HG02943 (cell line): ENCODE measurements at regions not wholly inside any gene's neighbourhood (a gene's known extent, or its start where the extent isn't known, plus 50 kb on each side); places are given as distances from the start of the nearest gene placed in this dataset.

Experiments
- ATAC-seq: cut with Tn5 transposase; IDR thresholded peaks from one replicate; pipeline ENCODE4 v1.9.1; 2021; ENCODE audit warnings: mild to moderate bottlenecking, low read depth, moderate library complexity; ENCODE audit not compliant: unreplicated experiment

DNA sequence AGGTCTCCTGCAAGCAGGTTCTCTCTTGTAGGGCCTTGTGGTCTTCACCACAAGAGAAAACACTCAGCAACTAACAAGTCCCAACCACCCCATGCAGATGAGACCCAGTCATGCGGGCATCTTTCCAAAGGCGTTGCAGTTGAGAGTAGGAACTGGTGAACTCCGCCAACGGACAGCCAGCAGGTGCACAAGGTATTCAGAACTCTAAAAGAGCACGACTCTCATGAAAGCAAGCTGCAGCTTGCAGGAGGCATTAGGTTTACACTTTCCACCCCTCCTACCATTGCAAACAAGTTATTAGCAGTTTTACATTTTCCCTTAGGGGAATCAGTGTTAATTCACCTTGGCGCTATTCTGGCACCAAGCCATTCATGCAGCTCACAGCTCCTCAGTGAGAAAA lies 173.4 kb upstream of the KIT start:
- no peak for ATAC-seq

GRCh38 chr4:54487491-54487890 lies 170.3 kb upstream of the KIT start:
- ATAC-seq: no peak

GRCh38 chr4:54493862-54494261 lies 163.9 kb upstream of the KIT start:
- ATAC-seq: no peak

- no peak for ATAC-seq
These were observed 162.7 kb upstream of the KIT start for GRCh38 chr4:54495091-54495490.

- no peak for ATAC-seq
These were observed 162.1 kb upstream of the KIT start for GRCh38 chr4:54495641-54496040.

- no peak for ATAC-seq
These were observed 161.3 kb upstream of the KIT start for GRCh38 chr4:54496412-54496811.

- no peak for ATAC-seq
These were observed 159.8 kb upstream of the KIT start for GRCh38 chr4:54497947-54498346.

- no peak for ATAC-seq
These were observed 159.1 kb upstream of the KIT start for GRCh38 chr4:54498661-54499111.

DNA sequence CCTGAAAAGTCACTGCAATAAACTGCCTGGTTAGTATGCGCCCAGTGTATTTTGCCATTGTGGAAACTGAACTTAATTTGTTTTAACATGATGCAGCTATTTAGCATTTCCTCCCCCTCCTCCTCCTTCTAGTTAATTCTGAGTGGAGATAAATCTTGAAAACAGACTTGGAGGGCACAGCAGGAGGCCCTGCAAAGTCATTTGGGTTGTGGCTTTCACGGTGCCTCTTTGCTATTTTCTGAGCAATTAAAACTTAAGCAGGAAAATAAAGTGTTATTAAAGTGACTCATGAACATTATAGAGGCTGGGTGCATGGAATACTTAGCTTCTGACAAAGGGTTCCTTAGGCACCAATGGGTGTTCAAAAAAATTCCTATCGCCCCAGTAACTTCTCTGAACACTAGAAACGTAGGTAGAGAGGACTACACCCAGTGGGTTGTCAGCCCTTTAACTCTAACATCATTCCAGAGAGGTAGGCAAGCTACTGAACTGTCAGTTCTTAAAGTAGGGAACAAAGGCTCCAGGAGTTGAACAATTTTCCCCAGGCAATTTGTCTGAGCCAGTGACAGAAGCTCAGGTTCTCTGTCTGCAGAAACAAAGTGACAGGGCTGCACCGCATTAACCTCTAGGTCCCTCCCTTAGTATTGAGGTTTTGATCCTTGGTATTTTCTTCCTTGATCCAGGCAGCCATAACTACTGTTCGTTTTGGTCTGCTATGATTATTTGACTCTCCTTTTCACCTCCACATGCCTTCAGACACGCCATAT lies 158.3 kb upstream of the KIT start:
- no peak for ATAC-seq

DNA sequence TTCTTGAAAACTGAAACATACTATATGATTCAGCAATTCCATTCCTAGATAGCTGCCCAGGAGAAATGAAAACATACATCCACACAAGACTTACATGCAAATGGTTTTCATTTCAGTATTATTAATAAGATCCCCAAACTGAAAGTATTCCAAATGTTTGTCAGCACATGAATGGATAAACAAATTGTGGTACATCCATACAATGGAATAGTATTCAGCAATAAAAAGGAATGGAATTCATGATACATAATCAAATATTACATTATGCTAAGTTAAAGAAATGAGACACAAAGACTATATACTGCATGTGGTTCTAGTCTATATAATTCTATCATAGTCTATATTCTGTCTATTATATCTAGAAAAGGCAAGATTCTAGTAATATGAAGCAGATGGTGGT lies 152.4 kb upstream of the KIT start:
- ATAC-seq: no peak

DNA sequence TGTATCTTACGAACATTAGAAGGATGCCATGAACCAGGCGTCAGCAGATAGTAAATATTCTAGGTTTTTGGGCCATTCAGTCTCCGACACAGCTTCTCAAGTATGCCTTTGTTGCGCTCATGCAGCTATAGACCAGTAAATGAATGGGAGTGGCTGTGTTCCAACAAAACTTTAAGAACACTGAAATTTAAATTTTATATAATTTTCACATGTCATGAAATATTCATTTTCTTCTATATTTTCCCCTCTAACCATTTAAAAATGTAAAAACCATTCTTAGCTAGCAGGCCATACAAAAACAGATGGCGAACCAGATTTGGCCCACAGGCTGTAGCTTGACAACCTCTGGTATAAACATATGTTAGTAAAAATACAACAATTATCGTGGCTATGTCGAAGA lies 151.8 kb upstream of the KIT start:
- ATAC-seq: no peak

GRCh38 chr4:54509057-54509456 lies 148.7 kb upstream of the KIT start:
- no peak for ATAC-seq

- no peak for ATAC-seq
These were observed 144.6 kb upstream of the KIT start for GRCh38 chr4:54513204-54513603.

DNA sequence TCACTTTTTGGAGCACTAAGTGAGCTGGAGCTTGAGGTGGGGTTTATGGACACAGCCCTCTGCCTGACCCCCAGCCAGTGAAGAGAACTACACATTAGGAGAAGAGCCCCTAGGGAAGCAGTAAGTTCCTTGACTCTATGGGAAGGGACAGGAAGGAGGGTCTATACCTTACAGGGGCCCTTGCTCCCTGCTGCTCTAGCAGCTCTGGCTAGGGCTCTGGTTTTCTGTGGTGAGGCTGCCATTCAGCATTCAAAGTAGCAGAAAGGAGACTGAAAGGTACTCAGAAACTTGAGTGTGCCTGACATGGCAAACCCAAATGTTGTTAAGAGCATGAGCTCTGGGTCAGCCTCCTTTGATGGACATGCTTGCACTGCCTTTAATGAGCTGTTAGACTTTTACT lies 144.0 kb upstream of the KIT start:
- ATAC-seq: no peak

- no peak for ATAC-seq
These were observed 141.1 kb upstream of the KIT start for GRCh38 chr4:54516556-54517215.

DNA sequence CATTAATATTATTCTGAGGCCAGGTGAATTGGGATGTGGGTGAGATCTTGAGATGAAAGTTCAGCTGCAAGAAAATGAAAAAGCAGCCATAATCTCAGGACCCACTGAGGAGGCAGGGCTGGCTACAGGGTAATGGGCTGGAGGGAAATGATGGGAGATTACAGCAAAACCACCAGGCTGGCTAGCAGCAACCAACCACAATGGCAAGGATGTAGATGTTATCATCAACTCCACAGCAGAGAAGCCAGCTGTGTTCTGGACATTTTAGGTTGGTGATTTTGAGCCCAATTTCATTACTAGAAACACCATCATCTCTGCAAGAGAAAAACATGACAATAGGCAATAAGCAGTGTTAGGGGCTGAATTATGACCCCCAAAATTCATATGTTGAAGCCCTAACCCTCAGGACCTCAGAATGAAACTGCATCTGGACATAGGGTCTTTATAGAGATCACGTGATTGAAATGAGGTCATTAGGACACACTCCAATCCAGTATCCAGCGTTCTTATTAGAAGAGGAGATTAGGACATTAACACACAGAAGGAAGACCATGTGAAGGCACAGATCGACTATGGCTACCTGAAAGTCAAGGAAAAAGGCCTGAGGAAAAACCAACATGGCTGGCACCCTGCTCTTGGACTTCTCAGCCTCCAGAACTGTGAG lies 139.8 kb upstream of the KIT start:
- no peak for ATAC-seq

DNA sequence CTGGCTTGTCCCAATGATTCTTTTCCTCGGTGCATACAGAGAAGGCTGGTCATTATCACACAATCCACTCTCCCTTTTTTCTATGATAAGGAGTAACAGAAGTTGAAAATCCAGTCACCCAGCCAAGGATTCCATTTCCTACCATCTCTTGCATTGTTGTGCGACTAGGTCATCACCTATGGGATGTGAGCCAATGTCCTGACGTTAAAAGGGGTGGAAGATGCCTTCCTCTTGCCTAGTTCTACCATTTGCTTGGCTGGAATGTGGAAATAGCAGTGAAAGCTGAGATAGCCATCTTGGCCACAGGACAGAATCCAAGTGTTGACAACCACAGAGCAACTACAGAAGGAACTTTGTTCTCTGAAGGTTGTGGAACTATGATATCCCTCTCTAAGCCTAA lies 132.2 kb upstream of the KIT start:
- ATAC-seq: no peak

DNA sequence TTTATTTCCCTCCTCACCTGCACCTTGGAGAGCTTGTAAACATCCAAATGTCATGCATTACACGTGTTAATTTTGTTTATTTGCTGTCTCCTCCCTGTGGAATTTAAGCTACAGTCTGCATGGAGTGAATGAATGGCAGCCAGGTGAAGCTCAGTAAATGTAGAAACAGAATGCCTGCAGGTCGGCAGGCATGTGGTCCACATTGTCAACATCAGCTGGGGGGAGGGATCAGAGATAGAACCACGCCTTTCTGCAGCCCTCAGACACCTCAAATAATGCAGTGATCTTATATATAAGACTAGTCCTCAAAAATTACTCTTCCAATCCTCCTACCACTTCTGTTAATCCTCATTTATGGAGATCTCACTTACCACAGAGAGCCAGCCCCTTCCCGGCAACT lies 131.2 kb upstream of the KIT start:
- ATAC-seq: no peak

DNA sequence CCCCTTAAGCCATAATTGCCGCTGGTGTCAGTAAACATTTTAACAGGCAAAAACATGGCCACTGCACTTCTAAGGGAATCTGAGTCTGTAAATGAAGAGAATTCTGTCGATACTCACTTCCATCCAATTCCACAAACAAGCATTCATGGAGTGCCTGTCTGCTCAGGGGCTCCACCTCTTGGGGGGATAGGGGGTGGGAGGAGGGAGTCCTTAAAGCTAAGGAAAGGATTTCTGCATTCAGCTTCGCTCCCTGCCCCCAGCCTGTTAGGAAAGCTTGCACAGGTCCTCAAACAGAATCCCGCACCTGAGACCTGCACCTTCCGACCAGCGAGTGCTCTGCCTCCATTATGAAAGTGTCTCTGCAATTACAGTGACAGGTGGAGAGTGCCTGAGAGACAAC lies 130.2 kb upstream of the KIT start:
- no peak for ATAC-seq

DNA sequence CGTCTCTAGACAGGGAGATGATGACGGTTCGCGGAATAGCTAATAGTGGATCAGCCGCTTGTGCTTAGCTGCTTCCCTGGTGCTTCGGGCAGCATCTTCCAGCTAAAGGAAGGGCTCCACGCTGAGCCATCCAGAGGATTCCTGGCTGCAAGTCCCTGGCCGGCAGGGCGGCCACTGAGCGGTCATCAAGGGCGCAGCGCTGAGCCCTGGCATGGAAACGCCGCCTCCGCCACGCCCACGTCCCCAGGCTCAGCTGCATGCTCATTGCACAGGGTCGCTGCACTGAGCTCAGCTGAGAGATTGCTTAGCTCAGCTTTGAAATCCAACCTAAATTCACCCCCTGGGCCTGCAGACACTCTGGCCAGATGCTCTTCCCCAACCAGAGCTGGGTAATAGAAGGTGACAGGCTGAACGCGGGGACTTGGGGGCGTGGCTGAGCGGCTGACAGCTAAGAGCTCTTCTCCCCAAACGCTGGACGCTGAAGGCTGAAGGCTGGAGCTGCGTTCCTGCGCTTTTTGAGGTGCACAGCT lies 118.2 kb upstream of the KIT start:
- ATAC-seq: no peak

- no peak for ATAC-seq
These were observed 116.8 kb upstream of the KIT start for GRCh38 chr4:54540931-54541330.
